T-helper 2 cell treated with Interferon-gamma antibody and Interleukin-4, amounts not matched to agents 5 μg/mL and 100 μg/mL, for 36 hours (primary cell): ENCODE measurements at regions not wholly inside any gene's neighbourhood (a gene's known extent, or its start where the extent isn't known, plus 50 kb on each side); places are given as distances from the start of the nearest gene placed in this dataset.
"Not testable (repeated sequence)": the region's sequence is repeated elsewhere in the genome, so short reads cannot be mapped to it uniquely, and the experiment has no call there.

Experiments
- DNase-seq: peaks from one replicate; pipeline ENCODE4 v3.0.0; 2021; ENCODE audit warnings: low spot score
- H3K27ac Mint-ChIP-seq: one replicate; pipeline ENCODE4 v1.8.0; 2021; ENCODE audit warnings: mild to moderate bottlenecking, mixed read lengths
- H3K27me3 Mint-ChIP-seq: one replicate; pipeline ENCODE4 v1.8.0; 2021; ENCODE audit warnings: low read depth, mixed read lengths
- H3K36me3 Mint-ChIP-seq: one replicate; pipeline ENCODE4 v1.8.0; 2021; ENCODE audit warnings: low read depth, mixed read lengths
- H3K4me1 Mint-ChIP-seq: one replicate; pipeline ENCODE4 v1.8.0; 2021; ENCODE audit warnings: low read depth, mixed read lengths
- H3K4me3 Mint-ChIP-seq: one replicate; pipeline ENCODE4 v1.8.0; 2022; ENCODE audit warnings: mild to moderate bottlenecking, moderate library complexity, mixed read lengths
- H3K9me3 Mint-ChIP-seq: one replicate; pipeline ENCODE4 v1.8.0; 2021; ENCODE audit warnings: mixed read lengths

DNA sequence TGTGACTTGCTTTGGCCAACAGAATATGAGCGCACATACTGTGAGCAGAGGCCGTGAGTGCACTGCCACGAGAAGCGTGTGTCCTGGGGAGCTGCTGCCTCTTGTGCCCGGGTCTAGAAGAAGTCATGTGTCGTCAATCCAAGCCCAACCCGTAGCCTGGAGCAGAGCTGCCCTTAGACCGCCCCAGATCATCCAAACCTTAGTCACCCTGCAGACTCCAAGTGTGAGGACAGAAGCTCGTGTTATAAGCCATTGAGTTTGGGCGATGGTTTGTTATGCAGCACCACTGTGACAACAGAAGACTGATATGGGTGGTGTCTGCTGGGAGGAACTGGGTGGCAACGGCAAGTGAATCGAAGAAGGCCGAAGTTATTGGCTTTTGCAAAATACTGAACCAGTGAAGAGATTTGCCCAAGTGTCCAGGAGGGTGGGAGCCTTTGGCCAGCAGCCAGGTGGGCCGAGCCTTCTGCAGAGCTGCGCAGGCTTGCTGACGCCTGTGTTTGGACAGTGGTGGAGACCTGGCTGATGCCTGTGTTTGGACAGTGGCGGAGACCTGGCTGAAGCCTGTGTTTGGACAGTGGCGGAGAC, 101.3 kb upstream of the SULF2 start:
- H3K27me3 Mint-ChIP-seq, result no peaks in the 10 kb centered on the region
- no peak overlapping the region for H3K4me3 Mint-ChIP-seq
- H3K27ac Mint-ChIP-seq, result no peak overlapping the region
- no peaks in the 10 kb centered on the region for H3K4me1 Mint-ChIP-seq
- no peaks in the 10 kb centered on the region for H3K9me3 Mint-ChIP-seq
- no peaks in the 10 kb centered on the region for H3K36me3 Mint-ChIP-seq
- no peak for DNase-seq

GRCh38 chr20:47885909-47886453, 100.7 kb upstream of the SULF2 start:
- Mint-ChIP-seq H3K4me3 (no peak overlapping the region), H3K27me3 (no peaks in the 10 kb centered on the region), H3K36me3 (no peaks in the 10 kb centered on the region), H3K4me1 (no peaks in the 10 kb centered on the region), H3K27ac (no peak overlapping the region), H3K9me3 (no peaks in the 10 kb centered on the region)
- DNase-seq, result no peak

GRCh38 chr20:47883940-47884339, 98.7 kb upstream of the SULF2 start:
- not testable (repeated sequence) for H3K9me3 Mint-ChIP-seq, H3K4me3 Mint-ChIP-seq, DNase-seq, H3K27ac Mint-ChIP-seq, H3K4me1 Mint-ChIP-seq, H3K27me3 Mint-ChIP-seq, H3K36me3 Mint-ChIP-seq

- Mint-ChIP-seq H3K4me1 (no peaks in the 10 kb centered on the region), H3K36me3 (no peaks in the 10 kb centered on the region), H3K4me3 (no peak overlapping the region), H3K9me3 (no peaks in the 10 kb centered on the region), H3K27ac (no peak overlapping the region), H3K27me3 (no peaks in the 10 kb centered on the region)
- no peak for DNase-seq
These were observed 97.9 kb upstream of the SULF2 start for GRCh38 chr20:47883186-47883585.

GRCh38 chr20:47879771-47880170, 94.5 kb upstream of the SULF2 start:
- no peak overlapping the region for H3K4me3 Mint-ChIP-seq
- no peaks in the 10 kb centered on the region for H3K4me1 Mint-ChIP-seq
- no peaks in the 10 kb centered on the region for H3K9me3 Mint-ChIP-seq
- H3K36me3 Mint-ChIP-seq, result no peaks in the 10 kb centered on the region
- H3K27ac Mint-ChIP-seq, result no peak overlapping the region
- H3K27me3 Mint-ChIP-seq, result no peaks in the 10 kb centered on the region
- no peak for DNase-seq

DNA sequence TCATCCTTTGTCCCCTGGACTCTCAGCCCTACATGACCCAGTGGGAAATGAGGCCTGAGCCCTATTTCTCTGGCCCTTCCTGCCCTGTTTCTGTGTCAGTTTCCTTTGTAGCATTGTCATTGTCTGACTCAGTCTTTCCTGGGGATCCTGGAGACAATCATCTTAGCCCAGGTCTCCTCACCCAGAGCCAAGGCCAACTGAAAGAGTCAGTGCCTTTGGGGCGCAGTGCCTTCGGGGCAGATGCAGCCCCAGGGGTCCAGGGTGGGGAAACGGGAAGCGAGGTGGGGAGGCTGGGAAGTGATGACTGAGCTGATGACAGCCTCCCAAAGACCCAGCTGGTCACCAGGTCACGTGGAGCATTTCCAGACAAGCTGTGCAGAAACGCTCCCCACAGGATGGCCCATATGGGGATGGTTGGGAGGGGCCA, 93.3 kb upstream of the SULF2 start:
- DNase-seq, result no peak
- Mint-ChIP-seq H3K27me3 (no peaks in the 10 kb centered on the region), H3K4me3 (no peak overlapping the region), H3K9me3 (no peaks in the 10 kb centered on the region), H3K27ac (no peak overlapping the region), H3K4me1 (no peaks in the 10 kb centered on the region), H3K36me3 (no peaks in the 10 kb centered on the region)

DNA sequence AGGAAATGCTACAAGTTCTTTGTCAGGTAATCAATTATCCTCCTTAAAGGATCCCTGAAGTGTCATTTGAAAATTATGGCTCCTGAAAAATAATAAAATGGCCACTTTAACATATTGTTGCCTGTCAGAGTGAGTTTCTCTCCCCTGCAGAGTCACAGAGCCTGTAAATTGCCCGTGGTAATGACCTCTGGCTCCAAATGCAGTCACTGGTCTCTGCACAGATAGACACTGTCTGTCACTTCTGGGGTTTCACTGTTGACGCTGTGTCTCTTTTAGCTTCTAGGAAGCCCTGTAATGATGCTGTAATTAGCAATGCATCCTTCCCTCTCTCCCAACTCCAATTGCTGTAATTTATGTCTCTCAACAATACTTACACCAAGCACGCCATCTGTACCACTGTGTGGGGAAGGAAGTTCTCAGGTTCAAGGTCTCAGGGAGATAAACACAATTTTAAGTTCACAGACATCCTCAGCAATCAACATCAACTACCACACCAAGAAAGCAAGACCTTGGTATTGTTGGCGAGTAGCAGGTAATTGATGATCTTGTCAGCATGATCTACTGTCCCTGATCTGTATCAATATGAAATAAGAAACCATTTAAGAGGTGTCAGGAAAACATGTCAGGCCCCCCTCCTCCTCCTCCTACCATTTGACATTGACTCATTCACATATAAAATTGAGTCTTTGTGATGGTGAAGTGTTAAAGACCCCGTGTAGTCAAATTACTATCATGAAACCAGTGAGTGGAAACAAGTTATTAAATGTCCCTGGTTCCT, 91.2 kb upstream of the SULF2 start:
- Mint-ChIP-seq H3K9me3 (no peaks in the 10 kb centered on the region), H3K4me1 (no peaks in the 10 kb centered on the region), H3K27ac (no peak overlapping the region), H3K27me3 (no peaks in the 10 kb centered on the region), H3K4me3 (no peak overlapping the region), H3K36me3 (no peaks in the 10 kb centered on the region)
- DNase-seq, result no peak

GRCh38 chr20:47875297-47876025, 90.2 kb upstream of the SULF2 start:
- Mint-ChIP-seq H3K4me1 (no peaks in the 10 kb centered on the region), H3K27me3 (no peaks in the 10 kb centered on the region), H3K36me3 (no peaks in the 10 kb centered on the region), H3K27ac (no peak overlapping the region), H3K4me3 (no peak overlapping the region), H3K9me3 (no peaks in the 10 kb centered on the region)
- no peak for DNase-seq

DNA sequence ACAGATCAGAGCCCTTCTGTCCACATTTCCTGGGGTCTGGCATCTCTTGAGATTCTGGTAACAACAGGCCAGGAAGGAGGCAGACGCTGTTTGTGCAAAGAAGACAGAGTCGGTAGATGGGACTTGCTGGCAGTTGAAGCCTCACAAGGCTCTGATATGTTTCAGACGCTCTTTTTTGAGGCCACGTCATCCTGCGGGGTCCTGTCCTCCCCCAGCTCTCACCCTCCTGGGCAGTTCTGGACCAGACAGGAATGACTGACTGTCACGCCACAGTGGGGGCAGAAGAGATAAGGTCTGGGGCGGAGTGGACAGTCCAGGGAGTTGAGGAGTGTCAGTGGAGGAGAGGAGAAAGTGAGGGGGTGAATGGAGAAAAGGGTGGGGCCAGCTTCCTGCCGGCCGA, 87.1 kb upstream of the SULF2 start:
- DNase-seq, result no peak
- no peaks in the 10 kb centered on the region for H3K27me3 Mint-ChIP-seq
- H3K4me3 Mint-ChIP-seq, result no peak overlapping the region
- H3K4me1 Mint-ChIP-seq, result no peaks in the 10 kb centered on the region
- H3K27ac Mint-ChIP-seq, result no peak overlapping the region
- H3K9me3 Mint-ChIP-seq, result no peaks in the 10 kb centered on the region
- H3K36me3 Mint-ChIP-seq, result no peaks in the 10 kb centered on the region

DNA sequence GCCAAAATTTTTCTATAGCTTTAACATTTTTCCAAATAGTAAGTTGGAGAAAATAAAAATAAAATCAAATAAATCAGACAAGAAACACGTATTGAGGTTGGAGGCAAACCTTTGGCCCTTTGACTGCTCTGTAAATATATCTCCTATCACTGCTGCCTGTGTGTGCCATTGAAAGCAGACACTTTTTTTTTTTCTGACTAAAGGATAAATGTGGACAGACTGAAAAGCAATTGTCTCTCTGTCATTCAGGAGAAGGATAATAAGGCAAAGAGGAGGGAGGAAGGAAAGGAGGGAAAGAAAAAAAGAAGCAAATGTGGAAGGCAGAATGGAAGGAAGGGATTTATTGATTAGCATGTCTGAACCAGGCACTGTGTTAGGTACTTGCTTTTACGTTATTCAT, 85.2 kb upstream of the SULF2 start:
- Mint-ChIP-seq H3K27ac (no peak overlapping the region), H3K4me3 (no peak overlapping the region), H3K4me1 (no peaks in the 10 kb centered on the region)

GRCh38 chr20:47868744-47869143, 83.5 kb upstream of the SULF2 start:
- no peak for DNase-seq
- no peak overlapping the region for H3K4me3 Mint-ChIP-seq
- H3K9me3 Mint-ChIP-seq, result no peaks in the 10 kb centered on the region
- no peaks in the 10 kb centered on the region for H3K27me3 Mint-ChIP-seq
- H3K36me3 Mint-ChIP-seq, result no peaks in the 10 kb centered on the region
- H3K27ac Mint-ChIP-seq, result no peak overlapping the region
- no peaks in the 10 kb centered on the region for H3K4me1 Mint-ChIP-seq

More for the DNA sequence above, 85.2 kb upstream of the SULF2 start:
- Mint-ChIP-seq H3K36me3 (no peaks in the 10 kb centered on the region), H3K9me3 (no peaks in the 10 kb centered on the region), H3K27me3 (no peaks in the 10 kb centered on the region)
- no peak for DNase-seq

GRCh38 chr20:47868236-47868635, 83.0 kb upstream of the SULF2 start:
- no peaks in the 10 kb centered on the region for H3K9me3 Mint-ChIP-seq
- H3K4me1 Mint-ChIP-seq, result no peaks in the 10 kb centered on the region
- peaks cover 4% of the 10 kb centered on the region for H3K27me3 Mint-ChIP-seq
- no peak for DNase-seq
- H3K4me3 Mint-ChIP-seq, result no peak overlapping the region
- H3K36me3 Mint-ChIP-seq, result no peaks in the 10 kb centered on the region
- no peak overlapping the region for H3K27ac Mint-ChIP-seq

- H3K9me3 Mint-ChIP-seq, result no peaks in the 10 kb centered on the region
- H3K27ac Mint-ChIP-seq, result no peak overlapping the region
- H3K36me3 Mint-ChIP-seq, result no peaks in the 10 kb centered on the region
- no peaks in the 10 kb centered on the region for H3K4me1 Mint-ChIP-seq
- no peak for DNase-seq
- no peak overlapping the region for H3K4me3 Mint-ChIP-seq
- peaks cover 6% of the 10 kb centered on the region for H3K27me3 Mint-ChIP-seq
These were observed 82.5 kb upstream of the SULF2 start for GRCh38 chr20:47867831-47868230.

DNA sequence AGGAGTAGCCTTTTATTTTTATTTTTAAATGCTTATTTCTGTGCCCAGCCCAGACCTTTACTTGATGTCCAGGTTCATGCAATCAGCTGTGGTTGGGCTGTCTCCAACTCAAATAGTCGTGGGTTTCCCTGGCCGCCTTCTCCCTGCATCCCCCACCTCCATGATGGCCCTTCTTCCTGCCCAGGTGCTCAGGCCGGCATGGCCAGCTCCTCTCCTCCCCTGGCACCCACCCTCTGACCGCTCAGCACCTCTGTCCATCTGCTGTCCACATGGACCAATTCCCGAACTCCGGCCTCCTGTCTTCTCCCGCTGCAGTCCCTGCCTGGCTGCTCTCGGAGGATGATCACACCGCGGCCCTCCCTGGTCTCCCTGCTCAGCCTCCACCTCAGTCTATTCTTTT, 81.2 kb upstream of the SULF2 start:
- no peak overlapping the region for H3K4me3 Mint-ChIP-seq
- no peaks in the 10 kb centered on the region for H3K9me3 Mint-ChIP-seq
- H3K27me3 Mint-ChIP-seq, result peaks cover 6% of the 10 kb centered on the region
- DNase-seq, result no peak
- H3K4me1 Mint-ChIP-seq, result no peaks in the 10 kb centered on the region
- H3K27ac Mint-ChIP-seq, result no peak overlapping the region
- H3K36me3 Mint-ChIP-seq, result no peaks in the 10 kb centered on the region
